SK-N-SH (cell line): ENCODE measurements at regions not wholly inside any gene's neighbourhood (a gene's known extent, or its start where the extent isn't known, plus 50 kb on each side); places are given as distances from the start of the nearest gene placed in this dataset.
A peak's percentile ranks its signal among the peaks of the same experiment; 100 is the strongest.

Experiments used
- CTCF ChIA-PET: fragments of 300-600, 350-600 bp; formaldehyde crosslinking; extraction: SDS; loops from one replicate; lab custom pipeline; 2021; lab: Yijun Ruan, JAX
- POLR2A ChIA-PET: fragments of 350-600 bp; sonication (Branson Sonifier 250); formaldehyde crosslinking; extraction: SDS; loops from one replicate; lab custom pipeline; 2020; ENCODE audit warnings: antibody characterized with exemption, inconsistent platforms; lab: Yijun Ruan, JAX
- DNase-seq: peaks from one replicate; pipeline ENCODE4 v3.0.0; 2012
- H2AFZ ChIP-seq: fragments of 200-600 bp; sonication (generic); 2 replicates; pipeline ENCODE4 v1.8.1; 2016; ENCODE audit warnings: antibody characterized with exemption, mild to moderate bottlenecking, low read depth
- H3F3A ChIP-seq: fragments of 200-600 bp; sonication (generic); replicated peaks from 2 replicates; pipeline ENCODE3; 2016; ENCODE audit warnings: antibody characterized with exemption, mild to moderate bottlenecking; ENCODE audit not compliant: insufficient read depth
- H3K27ac ChIP-seq, 2 experiments: fragments of 200-500 bp in 1 of 2; fragments of 200-600 bp in 1 of 2; sonication (Bioruptor generic) in 1 of 2; sonication (generic), shearing (Covaris generic) in 1 of 2; 2 replicates each; pipeline versions ENCODE4 v1.5.1 to v1.6.1; 2014 to 2016; ENCODE audit warnings: low read depth in 2 of 2, inconsistent platforms in 1 of 2, low read length in 1 of 2, mild to moderate bottlenecking in 1 of 2, mixed read lengths in 1 of 2
- H3K27me3 ChIP-seq: fragments of 200-600 bp; sonication (generic), shearing (Covaris generic); 2 replicates; pipeline ENCODE4 v1.6.1; 2016; ENCODE audit warnings: mixed run types; ENCODE audit not compliant: insufficient read depth
- H3K36me3 ChIP-seq, 2 experiments: fragments of 200-500 bp in 1 of 2; fragments of 200-600 bp in 1 of 2; sonication (Bioruptor generic) in 1 of 2; sonication (generic) in 1 of 2; replicated peaks in 1 of 2; 2 replicates each; pipeline versions ENCODE3 to v1.5.1; 2014 to 2016; ENCODE audit warnings: low read length in 1 of 2, mild to moderate bottlenecking in 1 of 2; ENCODE audit not compliant: insufficient read depth in 2 of 2, control insufficient read depth in 1 of 2
- H3K4me1 ChIP-seq, 2 experiments: fragments of 200-500 bp in 1 of 2; fragments of 200-600 bp in 1 of 2; sonication (Bioruptor generic) in 1 of 2; sonication (generic), shearing (Covaris generic) in 1 of 2; 2 replicates each; pipeline versions ENCODE4 v1.5.1 to v1.6.1; 2014 to 2016; ENCODE audit warnings: low read depth in 1 of 2, low read length in 1 of 2, mixed run types in 1 of 2; ENCODE audit not compliant: insufficient read depth in 2 of 2, control insufficient read depth in 1 of 2
- H3K4me2 ChIP-seq: fragments of 200-600 bp; sonication (generic), shearing (Covaris generic); 2 replicates; pipeline ENCODE4 v1.6.1; 2017; ENCODE audit warnings: mixed run types
- H3K4me3 ChIP-seq, 2 experiments: fragments of 200-500 bp in 1 of 2; fragments of 200-600 bp in 1 of 2; sonication (Bioruptor generic) in 1 of 2; sonication (generic), shearing (Covaris generic) in 1 of 2; 2 replicates each; pipeline versions ENCODE4 v1.5.1 to v1.8.1; 2014 to 2016; ENCODE audit warnings: low read depth in 2 of 2, inconsistent platforms in 1 of 2, low read length in 1 of 2, mild to moderate bottlenecking in 1 of 2, mixed read lengths in 1 of 2, moderate library complexity in 1 of 2
- H3K79me2 ChIP-seq: fragments of 200-600 bp; sonication (generic); 2 replicates; pipeline ENCODE4 v1.8.1; 2017; ENCODE audit warnings: mild to moderate bottlenecking; ENCODE audit not compliant: insufficient read depth
- H3K9ac ChIP-seq: fragments of 200-600 bp; sonication (generic); 2 replicates; pipeline ENCODE4 v1.6.1; 2017; ENCODE audit warnings: mixed run types
- H3K9me2 ChIP-seq: fragments of 200-600 bp; sonication (generic); 2 replicates; pipeline ENCODE4 v1.6.1; 2017; ENCODE audit warnings: mixed run types
- H3K9me3 ChIP-seq: fragments of 200-600 bp; sonication (generic); 2 replicates; pipeline ENCODE4 v1.6.1; 2017; ENCODE audit warnings: mixed run types, mild to moderate bottlenecking, moderate library complexity
- H4K20me1 ChIP-seq: fragments of 200-600 bp; sonication (generic); 2 replicates; pipeline ENCODE4 v1.6.1; 2017; ENCODE audit warnings: mild to moderate bottlenecking, mixed run types; ENCODE audit not compliant: insufficient read depth
- FOSL2 ChIP-seq: IDR thresholded peaks from 2 replicates; pipeline ENCODE4 v1.4.0; 2012; ENCODE audit warnings: low read depth, mild to moderate bottlenecking, moderate library complexity, borderline replicate concordance
- FOXJ3 ChIP-seq: sonication (generic); formaldehyde crosslinking; IDR thresholded peaks from 2 replicates; pipeline ENCODE4 v1.5.1; 2020; ENCODE audit warnings: mild to moderate bottlenecking, missing genetic modification reagents
- JUND ChIP-seq: IDR thresholded peaks from 2 replicates; pipeline ENCODE4 v1.4.0; 2012
- MXI1 ChIP-seq: IDR thresholded peaks from 2 replicates; pipeline ENCODE4 v1.6.1; 2012; ENCODE audit warnings: mild to moderate bottlenecking, low read depth, low read length, improper control_type of control experiment
- RAD21 ChIP-seq: IDR thresholded peaks from 2 replicates; pipeline ENCODE4 v1.6.1; 2012; ENCODE audit warnings: mild to moderate bottlenecking, low read length
- SIN3A ChIP-seq: IDR thresholded peaks from 2 replicates; pipeline ENCODE4 v1.6.1; 2012; ENCODE audit warnings: low read depth, mild to moderate bottlenecking, low read length, moderate library complexity, borderline replicate concordance
- SMC3 ChIP-seq: IDR thresholded peaks from 2 replicates; pipeline ENCODE4 v1.6.1; 2012; ENCODE audit warnings: low read depth, low read length, improper control_type of control experiment
- WGBS: methylation state at CpG from one replicate; pipeline ENCODE4 v1.1.6; 2017; ENCODE audit warnings: low lambda C conversion rate; 5-methylcytosine and 5-hydroxymethylcytosine counted together
- TF ChIP-seq, protein P1 (sequence below): IDR thresholded peaks from 2 replicates; pipeline ENCODE4 v1.6.1; 2012; ENCODE audit warnings: mild to moderate bottlenecking, low read depth, low read length, moderate library complexity
- TF ChIP-seq, protein P2 (sequence below): fragments of 150-350 bp; IDR thresholded peaks from 2 replicates; pipeline ENCODE4 v1.6.1; 2017; ENCODE audit warnings: antibody characterized with exemption, low read length, low read depth, borderline replicate concordance
- TF ChIP-seq, protein P3 (sequence below): IDR thresholded peaks from 2 replicates; pipeline ENCODE4; 2012

DNA sequence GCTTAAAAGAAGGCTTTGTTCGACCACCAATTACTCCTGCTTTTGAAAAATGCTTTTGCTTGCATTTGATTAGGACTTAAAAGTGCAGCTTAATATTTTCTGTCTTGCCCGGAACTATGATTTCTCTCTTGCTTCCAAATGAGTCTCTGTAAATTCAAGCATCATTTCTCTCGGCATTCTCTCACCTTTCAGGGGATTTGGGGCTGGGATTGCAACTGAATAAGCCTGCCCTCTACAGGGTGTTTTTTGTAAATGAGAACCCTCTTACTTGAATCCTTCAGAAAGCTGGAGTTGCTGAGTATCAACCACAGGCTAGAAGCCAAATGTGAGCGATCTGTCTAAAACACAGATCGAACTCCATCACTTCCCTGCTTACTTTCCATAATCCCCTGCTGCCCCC, 234.6 kb downstream of the TMEM114 start:
- Histone ChIP-seq H3K79me2 (no peaks in the 10 kb centered on the region), H3K27ac (no peak overlapping the region), H3F3A (no peaks in the 10 kb centered on the region), H3K9me3 (no peaks in the 10 kb centered on the region), H3K36me3 (no peaks in the 10 kb centered on the region), H3K9ac (no peak overlapping the region), H2AFZ (no peak overlapping the region)
- POLR2A ChIA-PET: no interaction called here
- TF ChIP-seq SMC3 (no peak), RAD21 (peak; percentile 24; the same call in 1 of the 2 replicates)
- TF ChIP-seq, all 33 proteins: peak for 1
- Histone ChIP-seq H4K20me1 (no peaks in the 10 kb centered on the region), H3K4me3 (no peak overlapping the region), H3K4me2 (no peak overlapping the region), H3K27me3 (no peaks in the 10 kb centered on the region), H3K4me1 (no peaks in the 10 kb centered on the region), H3K9me2 (no peaks in the 10 kb centered on the region)
- WGBS: 9% methylated on average over 5 of the region's 5 CpGs
- CTCF ChIA-PET: interaction anchor here (1.0 to 1.5 kb wide), 3 partner anchors 8 to 27 kb away, joined by 3 to 4 read pairs (median 4); no protein-coding TSS in a partner anchor
- peak; percentile 16 for DNase-seq

DNA sequence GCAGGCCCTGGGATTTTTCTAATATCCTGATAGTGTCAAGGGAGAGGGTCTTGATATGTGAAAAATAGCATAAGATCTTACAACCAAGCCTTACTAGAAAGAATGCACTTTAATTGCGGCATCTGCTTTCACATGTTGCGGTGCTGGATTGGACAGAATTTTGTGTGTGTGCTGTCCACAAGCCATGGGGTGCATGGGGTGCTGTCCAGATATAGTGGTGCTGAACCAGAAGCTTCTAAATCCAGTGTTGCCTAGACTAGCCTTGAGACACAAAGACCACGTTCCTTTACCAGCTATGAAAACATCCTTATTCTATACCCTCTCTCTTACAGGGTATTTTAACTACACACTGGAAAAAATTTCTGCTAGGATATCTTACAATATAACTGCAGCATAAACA, 244.0 kb downstream of the TMEM114 start:
- Histone ChIP-seq H3K9ac (no peak overlapping the region), H3K36me3 (no peaks in the 10 kb centered on the region), H2AFZ (no peak overlapping the region), H3K4me3 (no peak overlapping the region), H3K9me3 (no peaks in the 10 kb centered on the region), H3K9me2 (no peaks in the 10 kb centered on the region), H3F3A (no peaks in the 10 kb centered on the region), H4K20me1 (no peaks in the 10 kb centered on the region), H3K4me1 (no peaks in the 10 kb centered on the region), H3K27me3 (no peaks in the 10 kb centered on the region), H3K4me2 (no peak overlapping the region), H3K79me2 (no peaks in the 10 kb centered on the region), H3K27ac (no peak overlapping the region)
- DNase-seq: no peak
- CTCF ChIA-PET: no interaction called here
- POLR2A ChIA-PET: no interaction called here
- TF ChIP-seq, protein P1, sequence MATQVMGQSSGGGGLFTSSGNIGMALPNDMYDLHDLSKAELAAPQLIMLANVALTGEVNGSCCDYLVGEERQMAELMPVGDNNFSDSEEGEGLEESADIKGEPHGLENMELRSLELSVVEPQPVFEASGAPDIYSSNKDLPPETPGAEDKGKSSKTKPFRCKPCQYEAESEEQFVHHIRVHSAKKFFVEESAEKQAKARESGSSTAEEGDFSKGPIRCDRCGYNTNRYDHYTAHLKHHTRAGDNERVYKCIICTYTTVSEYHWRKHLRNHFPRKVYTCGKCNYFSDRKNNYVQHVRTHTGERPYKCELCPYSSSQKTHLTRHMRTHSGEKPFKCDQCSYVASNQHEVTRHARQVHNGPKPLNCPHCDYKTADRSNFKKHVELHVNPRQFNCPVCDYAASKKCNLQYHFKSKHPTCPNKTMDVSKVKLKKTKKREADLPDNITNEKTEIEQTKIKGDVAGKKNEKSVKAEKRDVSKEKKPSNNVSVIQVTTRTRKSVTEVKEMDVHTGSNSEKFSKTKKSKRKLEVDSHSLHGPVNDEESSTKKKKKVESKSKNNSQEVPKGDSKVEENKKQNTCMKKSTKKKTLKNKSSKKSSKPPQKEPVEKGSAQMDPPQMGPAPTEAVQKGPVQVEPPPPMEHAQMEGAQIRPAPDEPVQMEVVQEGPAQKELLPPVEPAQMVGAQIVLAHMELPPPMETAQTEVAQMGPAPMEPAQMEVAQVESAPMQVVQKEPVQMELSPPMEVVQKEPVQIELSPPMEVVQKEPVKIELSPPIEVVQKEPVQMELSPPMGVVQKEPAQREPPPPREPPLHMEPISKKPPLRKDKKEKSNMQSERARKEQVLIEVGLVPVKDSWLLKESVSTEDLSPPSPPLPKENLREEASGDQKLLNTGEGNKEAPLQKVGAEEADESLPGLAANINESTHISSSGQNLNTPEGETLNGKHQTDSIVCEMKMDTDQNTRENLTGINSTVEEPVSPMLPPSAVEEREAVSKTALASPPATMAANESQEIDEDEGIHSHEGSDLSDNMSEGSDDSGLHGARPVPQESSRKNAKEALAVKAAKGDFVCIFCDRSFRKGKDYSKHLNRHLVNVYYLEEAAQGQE: peak; percentile 69
- TF ChIP-seq FOXJ3: no peak
- TF ChIP-seq SIN3A: no peak
- TF ChIP-seq, protein P2, sequence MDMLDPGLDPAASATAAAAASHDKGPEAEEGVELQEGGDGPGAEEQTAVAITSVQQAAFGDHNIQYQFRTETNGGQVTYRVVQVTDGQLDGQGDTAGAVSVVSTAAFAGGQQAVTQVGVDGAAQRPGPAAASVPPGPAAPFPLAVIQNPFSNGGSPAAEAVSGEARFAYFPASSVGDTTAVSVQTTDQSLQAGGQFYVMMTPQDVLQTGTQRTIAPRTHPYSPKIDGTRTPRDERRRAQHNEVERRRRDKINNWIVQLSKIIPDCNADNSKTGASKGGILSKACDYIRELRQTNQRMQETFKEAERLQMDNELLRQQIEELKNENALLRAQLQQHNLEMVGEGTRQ: no peak
- TF ChIP-seq MXI1: no peak
- TF ChIP-seq JUND: no peak
- TF ChIP-seq, protein P3, sequence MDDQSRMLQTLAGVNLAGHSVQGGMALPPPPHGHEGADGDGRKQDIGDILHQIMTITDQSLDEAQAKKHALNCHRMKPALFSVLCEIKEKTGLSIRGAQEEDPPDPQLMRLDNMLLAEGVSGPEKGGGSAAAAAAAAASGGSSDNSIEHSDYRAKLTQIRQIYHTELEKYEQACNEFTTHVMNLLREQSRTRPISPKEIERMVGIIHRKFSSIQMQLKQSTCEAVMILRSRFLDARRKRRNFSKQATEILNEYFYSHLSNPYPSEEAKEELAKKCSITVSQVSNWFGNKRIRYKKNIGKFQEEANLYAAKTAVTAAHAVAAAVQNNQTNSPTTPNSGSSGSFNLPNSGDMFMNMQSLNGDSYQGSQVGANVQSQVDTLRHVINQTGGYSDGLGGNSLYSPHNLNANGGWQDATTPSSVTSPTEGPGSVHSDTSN: no peak
- no peak for TF ChIP-seq FOSL2
- 29% methylated on average over 3 of the region's 3 CpGs for WGBS
